HG02970 (cell line): ENCODE measurements at regions not wholly inside any gene's neighbourhood (a gene's known extent, or its start where the extent isn't known, plus 50 kb on each side); places are given as distances from the start of the nearest gene placed in this dataset.

ENCODE experiments used
- ATAC-seq: cut with Tn5 transposase; IDR thresholded peaks from one replicate; pipeline ENCODE4 v1.9.1; 2021; ENCODE audit warnings: mild to moderate bottlenecking, moderate library complexity, moderate number of reproducible peaks; ENCODE audit not compliant: unreplicated experiment, low FRiP score

GRCh38 chr11:70733327-70734325 lies 335.3 kb downstream of the CTTN start:
- no peak for ATAC-seq

GRCh38 chr11:70734379-70734778 lies 336.1 kb downstream of the CTTN start:
- no peak for ATAC-seq

GRCh38 chr11:70734911-70735310 lies 336.6 kb downstream of the CTTN start:
- no peak for ATAC-seq

- ATAC-seq: no peak
These were observed 337.6 kb downstream of the CTTN start for GRCh38 chr11:70735976-70736375.

- no peak for ATAC-seq
These were observed 338.1 kb downstream of the CTTN start for GRCh38 chr11:70736461-70736860.

- ATAC-seq: no peak
These were observed 338.8 kb downstream of the CTTN start for GRCh38 chr11:70736937-70737640.

- ATAC-seq: no peak
These were observed 339.7 kb downstream of the CTTN start for GRCh38 chr11:70737816-70738630.

- ATAC-seq: no peak
These were observed 340.3 kb downstream of the CTTN start for GRCh38 chr11:70738661-70739060.

GRCh38 chr11:70739091-70739490 lies 340.8 kb downstream of the CTTN start:
- ATAC-seq: no peak

- ATAC-seq: no peak
These were observed 341.6 kb downstream of the CTTN start for GRCh38 chr11:70739811-70740487.

- no peak for ATAC-seq
These were observed 342.1 kb downstream of the CTTN start for GRCh38 chr11:70740488-70740851.

- ATAC-seq: no peak
These were observed 342.8 kb downstream of the CTTN start for GRCh38 chr11:70741085-70741484.

- ATAC-seq: no peak
These were observed 344.4 kb downstream of the CTTN start for GRCh38 chr11:70742553-70743291.

- no peak for ATAC-seq
These were observed 345.0 kb downstream of the CTTN start for GRCh38 chr11:70743329-70743728.

- no peak for ATAC-seq
These were observed 345.6 kb downstream of the CTTN start for GRCh38 chr11:70743941-70744351.

- no peak for ATAC-seq
These were observed 346.3 kb downstream of the CTTN start for GRCh38 chr11:70744396-70745185.

GRCh38 chr11:70745451-70745850 lies 347.1 kb downstream of the CTTN start:
- ATAC-seq: no peak

- ATAC-seq: no peak
These were observed 347.6 kb downstream of the CTTN start for GRCh38 chr11:70745941-70746340.

- no peak for ATAC-seq
These were observed 348.0 kb downstream of the CTTN start for GRCh38 chr11:70746351-70746750.
